T-cell (primary cell): ENCODE measurements at regions not wholly inside any gene's neighbourhood (a gene's known extent, or its start where the extent isn't known, plus 50 kb on each side); places are given as distances from the start of the nearest gene placed in this dataset.
A peak's percentile ranks its signal among the peaks of the same experiment; 100 is the strongest.

Experiments
- ATAC-seq, 4 experiments: fragments of 200-7000 bp in 3 of 4; fragments of 150-1000 bp in 1 of 4; cut with Tn5 transposase; replicated peaks in 1 of 4; 1 replicate in 3 of 4; 2 replicates in 1 of 4; pipeline ENCODE4 v1.10.0; 2021; ENCODE audit warnings: moderate library complexity in 3 of 4, mild to moderate bottlenecking in 2 of 4, moderate number of reproducible peaks in 1 of 4
- CTCF ChIA-PET, 2 donors: fragments of 300-600 bp; sonication (Branson Sonifier 250); formaldehyde crosslinking; loops; one replicate each; lab custom pipeline; 2022; ENCODE audit warnings: antibody characterized with exemption in 2 of 2; lab: Charles Lee
- POLR2A ChIA-PET, 2 donors: fragments of 300-600 bp; sonication (Branson Sonifier 250); formaldehyde crosslinking; loops; one replicate each; lab custom pipeline; 2022; ENCODE audit warnings: antibody characterized with exemption in 2 of 2; lab: Charles Lee
- DNase-seq, 35 experiments: peaks; one replicate each; pipeline versions ENCODE4 v3.0.0 to v3.0.0-alpha.2; 2013 to 2023
- H3K27ac ChIP-seq: one replicate; pipeline ENCODE4 v1.5.1; 2013; ENCODE audit warnings: low read length
- H3K27me3 ChIP-seq, 2 experiments: replicated peaks in 1 of 2; 1 replicate in 1 of 2; 2 replicates in 1 of 2; pipeline versions ENCODE4 v1.6.1 to v1.7.0; 2013; ENCODE audit warnings: low read length in 1 of 2, mixed read lengths in 1 of 2; ENCODE audit not compliant: control insufficient read depth in 2 of 2, insufficient read depth in 2 of 2; ENCODE audit errors: extremely low read depth in 1 of 2
- H3K36me3 ChIP-seq, 2 donors: 1 replicate in 1 of 2; 2 replicates in 1 of 2; pipeline versions ENCODE4 v1.6.1 to v1.7.0; 2013; ENCODE audit warnings: low read length in 1 of 2; ENCODE audit not compliant: control insufficient read depth in 2 of 2, insufficient read depth in 1 of 2; ENCODE audit errors: extremely low read depth in 1 of 2
- H3K4me1 ChIP-seq, 2 experiments: 1 replicate in 1 of 2; 2 replicates in 1 of 2; pipeline versions ENCODE4 v1.6.1 to v1.7.0; 2013; ENCODE audit warnings: low read length in 2 of 2, mixed read lengths in 1 of 2; ENCODE audit not compliant: insufficient read depth in 2 of 2, control insufficient read depth in 1 of 2; ENCODE audit errors: extremely low read depth in 1 of 2
- H3K4me3 ChIP-seq, 2 donors: 1 replicate in 1 of 2; 2 replicates in 1 of 2; pipeline versions ENCODE4 v1.5.1 to v1.7.0; 2013; ENCODE audit warnings: mild to moderate bottlenecking in 2 of 2, low read length in 1 of 2, moderate library complexity in 1 of 2; ENCODE audit not compliant: control insufficient read depth in 1 of 2; ENCODE audit errors: extremely low read depth in 1 of 2
- H3K9me3 ChIP-seq: 2 replicates; pipeline ENCODE4 v1.7.0; 2013
- H3K27ac Mint-ChIP-seq, 2 donors: one replicate each; pipeline ENCODE4 v1.8.0; 2020 to 2021; ENCODE audit warnings: mild to moderate bottlenecking in 2 of 2, mixed read lengths in 2 of 2
- H3K27me3 Mint-ChIP-seq, 2 donors: one replicate each; pipeline ENCODE4 v1.8.0; 2021 to 2022; ENCODE audit warnings: mixed read lengths in 2 of 2
- H3K36me3 Mint-ChIP-seq: one replicate; pipeline ENCODE4 v1.8.0; 2021; ENCODE audit warnings: mixed read lengths
- H3K4me1 Mint-ChIP-seq, 3 donors: one replicate each; pipeline ENCODE4 v1.8.0; 2020 to 2022; ENCODE audit warnings: mixed read lengths in 3 of 3, mild to moderate bottlenecking in 1 of 3
- H3K4me3 Mint-ChIP-seq, 3 donors: one replicate each; pipeline ENCODE4 v1.8.0; 2020 to 2022; ENCODE audit warnings: mild to moderate bottlenecking in 3 of 3, mixed read lengths in 3 of 3, moderate library complexity in 3 of 3
- H3K9me3 Mint-ChIP-seq, 3 donors: one replicate each; pipeline ENCODE4 v1.8.0; 2020 to 2022; ENCODE audit warnings: mixed read lengths in 3 of 3
- WGBS: methylation state at CpG from one replicate; pipeline ENCODE4 v1.1.5; 2013; ENCODE audit warnings: missing lambda C conversion rate; ENCODE audit not compliant: insufficient coverage; 5-methylcytosine and 5-hydroxymethylcytosine counted together

- no peaks in the 10 kb centered on the region for H3K9me3 ChIP-seq
- Mint-ChIP-seq H3K4me3 (no peak overlapping the region), H3K36me3 (no peaks in the 10 kb centered on the region), H3K27ac (no peak overlapping the region), H3K27me3 (peaks cover 9 to 32% of the 10 kb centered on the region in 2 donors), H3K4me1 (no peaks in the 10 kb centered on the region), H3K9me3 (no peaks in the 10 kb centered on the region)
- no peak overlapping the region for H3K4me3 ChIP-seq
- H3K36me3 ChIP-seq = no peaks in the 10 kb centered on the region
- H3K27ac ChIP-seq = no peak overlapping the region
- no peak for ATAC-seq
- 80% methylated on average over 19 of the region's 23 CpGs for WGBS
- ChIA-PET CTCF (interaction anchor here in 1 of 2 donors (0.6 kb wide), 1 partner anchor 1756 kb away, joined by 3 read pairs; no protein-coding TSS in a partner anchor), POLR2A (no interaction called here)
- no peaks in the 10 kb centered on the region for H3K4me1 ChIP-seq
- peaks cover 0 to 31% of the 10 kb centered on the region in 2 experiments for H3K27me3 ChIP-seq
- no peak for DNase-seq
Measured at GRCh38 chr2:238636269-238637073, 209.7 kb downstream of the ASB1 start.

- no peak overlapping the region for H3K4me3 ChIP-seq
- Mint-ChIP-seq H3K27me3 (peaks cover 13 to 27% of the 10 kb centered on the region in 2 donors), H3K4me1 (no peaks in the 10 kb centered on the region), H3K36me3 (no peaks in the 10 kb centered on the region), H3K9me3 (no peaks in the 10 kb centered on the region), H3K27ac (no peak overlapping the region), H3K4me3 (no peak overlapping the region)
- DNase-seq (peak in 1 of 35 experiments; percentile 3), ATAC-seq (no peak)
- no peaks in the 10 kb centered on the region for H3K9me3 ChIP-seq
- no peaks in the 10 kb centered on the region for H3K4me1 ChIP-seq
- no peak overlapping the region for H3K27ac ChIP-seq
- ChIA-PET CTCF (no interaction called here), POLR2A (no interaction called here)
- H3K27me3 ChIP-seq = peaks cover 0 to 35% of the 10 kb centered on the region in 2 experiments
- no peaks in the 10 kb centered on the region for H3K36me3 ChIP-seq
- 72% methylated on average over 15 of the region's 20 CpGs for WGBS
Measured at GRCh38 chr2:238638100-238638981, 209.5 kb upstream of the TWIST2 start.

- Histone ChIP-seq H3K36me3 (no peaks in the 10 kb centered on the region), H3K27ac (no peak overlapping the region), H3K4me1 (no peaks in the 10 kb centered on the region), H3K27me3 (peaks cover 0 to 39% of the 10 kb centered on the region in 2 experiments), H3K9me3 (no peaks in the 10 kb centered on the region), H3K4me3 (no peak overlapping the region)
- H3K27me3 Mint-ChIP-seq = peaks cover 14 to 27% of the 10 kb centered on the region in 2 donors
- WGBS = 92% methylated on average over 13 of the region's 17 CpGs
- no peaks in the 10 kb centered on the region for H3K4me1 Mint-ChIP-seq
- no peak overlapping the region for H3K4me3 Mint-ChIP-seq
- ATAC-seq (no peak), DNase-seq (peak in 1 of 35 experiments; percentile 17)
- ChIA-PET POLR2A (interaction anchor here in 1 of 2 donors (0.7 kb wide), 1 partner anchor 269 kb away, joined by 3 read pairs; no protein-coding TSS in a partner anchor), CTCF (no interaction called here)
- H3K9me3 Mint-ChIP-seq = no peaks in the 10 kb centered on the region
- H3K36me3 Mint-ChIP-seq = no peaks in the 10 kb centered on the region
- no peak overlapping the region for H3K27ac Mint-ChIP-seq
Measured at GRCh38 chr2:238638982-238639628, 208.8 kb upstream of the TWIST2 start.

- Histone ChIP-seq H3K4me1 (no peaks in the 10 kb centered on the region), H3K36me3 (no peaks in the 10 kb centered on the region), H3K27me3 (peaks cover 0 to 32% of the 10 kb centered on the region in 2 experiments), H3K9me3 (no peaks in the 10 kb centered on the region), H3K27ac (no peak overlapping the region), H3K4me3 (no peak overlapping the region)
- Mint-ChIP-seq H3K4me1 (no peaks in the 10 kb centered on the region), H3K9me3 (no peaks in the 10 kb centered on the region), H3K4me3 (no peak overlapping the region), H3K36me3 (no peaks in the 10 kb centered on the region), H3K27ac (no peak overlapping the region), H3K27me3 (peaks cover 13 to 27% of the 10 kb centered on the region in 2 donors)
- 76% methylated on average over 3 of the region's 8 CpGs for WGBS
- DNase-seq = peak in 1 of 35 experiments; percentile 23
- POLR2A ChIA-PET = no interaction called here
- no peak for ATAC-seq
- CTCF ChIA-PET = no interaction called here
Measured at GRCh38 chr2:238640486-238640885, 207.4 kb upstream of the TWIST2 start.

- no peak for ATAC-seq
- 86% methylated on average over 9 of the region's 12 CpGs for WGBS
- Histone ChIP-seq H3K27me3 (peaks cover 0 to 22% of the 10 kb centered on the region in 2 experiments), H3K27ac (no peak overlapping the region), H3K9me3 (no peaks in the 10 kb centered on the region), H3K4me1 (no peaks in the 10 kb centered on the region), H3K36me3 (no peaks in the 10 kb centered on the region), H3K4me3 (no peak overlapping the region)
- H3K9me3 Mint-ChIP-seq = no peaks in the 10 kb centered on the region
- CTCF ChIA-PET = no interaction called here
- peak in 1 of 35 experiments; percentile 17 for DNase-seq
- no peak overlapping the region for H3K4me3 Mint-ChIP-seq
- POLR2A ChIA-PET = no interaction called here
- no peak overlapping the region for H3K27ac Mint-ChIP-seq
- H3K27me3 Mint-ChIP-seq = peaks cover 13 to 18% of the 10 kb centered on the region in 2 donors
- no peaks in the 10 kb centered on the region for H3K4me1 Mint-ChIP-seq
- no peaks in the 10 kb centered on the region for H3K36me3 Mint-ChIP-seq
Measured at GRCh38 chr2:238642973-238643372, 204.9 kb upstream of the TWIST2 start.

GRCh38 chr2:238643400-238643907 is 204.4 kb upstream of the TWIST2 start:
- H3K4me3 ChIP-seq = no peak overlapping the region
- Mint-ChIP-seq H3K27ac (no peak overlapping the region), H3K4me3 (no peak overlapping the region), H3K4me1 (no peaks in the 10 kb centered on the region), H3K27me3 (peaks cover 13 to 18% of the 10 kb centered on the region in 2 donors), H3K9me3 (no peaks in the 10 kb centered on the region), H3K36me3 (no peaks in the 10 kb centered on the region)
- ATAC-seq (no peak), DNase-seq (no peak)
- no peaks in the 10 kb centered on the region for H3K36me3 ChIP-seq
- WGBS = 54% methylated on average over 3 of the region's 5 CpGs
- no peaks in the 10 kb centered on the region for H3K9me3 ChIP-seq
- CTCF ChIA-PET = no interaction called here
- no peaks in the 10 kb centered on the region for H3K4me1 ChIP-seq
- POLR2A ChIA-PET = no interaction called here
- peaks cover 0 to 20% of the 10 kb centered on the region in 2 experiments for H3K27me3 ChIP-seq
- H3K27ac ChIP-seq = no peak overlapping the region
